Mucosa of descending colon (tissue), 3 donors: ENCODE measurements at regions not wholly inside any gene's neighbourhood (a gene's known extent, or its start where the extent isn't known, plus 50 kb on each side); places are given as distances from the start of the nearest gene placed in this dataset.
"Not testable (repeated sequence)": the region's sequence is repeated elsewhere in the genome, so short reads cannot be mapped to it uniquely, and the experiment has no call there.

Experiments used
- ATAC-seq: fragments of 200-7000 bp; cut with Tn5 transposase; one replicate; pipeline ENCODE4 v1.9.1; 2020; ENCODE audit warnings: mild to moderate bottlenecking, moderate library complexity
- DNase-seq, 3 donors: peaks; one replicate each; pipeline ENCODE4 v3.0.0-alpha.2; 2020
- H3K36me3 ChIP-seq: fragments of 200-600 bp; one replicate; pipeline ENCODE4 v1.8.0; 2021; ENCODE audit warnings: low read depth, mild to moderate bottlenecking
- H3K4me1 ChIP-seq: fragments of 200-600 bp; one replicate; pipeline ENCODE4 v1.8.0; 2021; ENCODE audit warnings: low read depth, mild to moderate bottlenecking
- H3K4me3 ChIP-seq: fragments of 200-600 bp; one replicate; pipeline ENCODE4 v1.8.0; 2021; ENCODE audit warnings: mild to moderate bottlenecking
- H3K9me3 ChIP-seq: fragments of 200-600 bp; one replicate; pipeline ENCODE4 v1.8.0; 2021; ENCODE audit warnings: mild to moderate bottlenecking
- CTCF ChIP-seq: fragments of 200-600 bp; IDR thresholded peaks from one replicate; pipeline ENCODE4 v1.8.0; 2022; ENCODE audit warnings: antibody characterized with exemption, mild to moderate bottlenecking
- intact Hi-C, 2 donors: fragments of 100-400 bp; cut with DNase I in 1 of 2; cut with micrococcal nuclease in 1 of 2; formaldehyde crosslinking; loops; one replicate each; pipeline versions ENCODE4 v1.11.0 to v1.11.1; 2022; cut with DNase I, micrococcal nuclease
- donor health status: DM: no; HTN: no; CAD: no; lungs with moderate emphysema.
- donor health status: DM: no; HTN: no; CAD: no.
- donor health status: DM: no; HTN: yes; CAD: no.

GRCh38 chr15:26224266-26224665 is 361.1 kb upstream of the ATP10A start:
- H3K36me3 ChIP-seq, result no peaks in the 10 kb centered on the region
- no peak for ATAC-seq
- intact Hi-C loops, result no loop called here
- no peak for DNase-seq
- no peak for TF ChIP-seq CTCF
- H3K9me3 ChIP-seq, result peaks cover 75% of the 10 kb centered on the region
- H3K4me1 ChIP-seq, result no peaks in the 10 kb centered on the region
- no peak overlapping the region for H3K4me3 ChIP-seq

GRCh38 chr15:26223720-26224119 is 360.6 kb upstream of the ATP10A start:
- no peaks in the 10 kb centered on the region for H3K4me1 ChIP-seq
- no peak for ATAC-seq
- no peaks in the 10 kb centered on the region for H3K36me3 ChIP-seq
- TF ChIP-seq CTCF, result no peak
- DNase-seq, result no peak
- intact Hi-C loops, result no loop called here
- H3K9me3 ChIP-seq, result peaks cover 69% of the 10 kb centered on the region
- no peak overlapping the region for H3K4me3 ChIP-seq

GRCh38 chr15:26222781-26223180 is 359.7 kb upstream of the ATP10A start:
- no peak for TF ChIP-seq CTCF
- Histone ChIP-seq H3K9me3 (peaks cover 69% of the 10 kb centered on the region), H3K4me3 (no peak overlapping the region), H3K4me1 (no peaks in the 10 kb centered on the region), H3K36me3 (no peaks in the 10 kb centered on the region)
- no peak for DNase-seq
- intact Hi-C loops, result no loop called here
- ATAC-seq, result no peak

GRCh38 chr15:26217043-26217442 is 353.9 kb upstream of the ATP10A start:
- H3K9me3 ChIP-seq, result peaks cover 44% of the 10 kb centered on the region
- ATAC-seq, H3K4me1 ChIP-seq, H3K4me3 ChIP-seq, DNase-seq, intact Hi-C loops, H3K36me3 ChIP-seq: not testable (repeated sequence)

GRCh38 chr15:26214290-26214689 is 351.2 kb upstream of the ATP10A start:
- intact Hi-C loops, result no loop called here
- DNase-seq (no peak), ATAC-seq (no peak)
- Histone ChIP-seq H3K36me3 (no peaks in the 10 kb centered on the region), H3K4me1 (no peaks in the 10 kb centered on the region), H3K4me3 (no peak overlapping the region), H3K9me3 (peaks cover 44% of the 10 kb centered on the region)
- no peak for TF ChIP-seq CTCF

GRCh38 chr15:26213427-26213826 is 350.3 kb upstream of the ATP10A start:
- Histone ChIP-seq H3K36me3 (no peaks in the 10 kb centered on the region), H3K9me3 (peaks cover 41% of the 10 kb centered on the region), H3K4me3 (no peak overlapping the region), H3K4me1 (no peaks in the 10 kb centered on the region)
- no peak for TF ChIP-seq CTCF
- intact Hi-C loops, result no loop called here
- no peak for DNase-seq
- ATAC-seq, result no peak
